GM10847 (cell line): ENCODE measurements at regions not wholly inside any gene's neighbourhood (a gene's known extent, or its start where the extent isn't known, plus 50 kb on each side); places are given as distances from the start of the nearest gene placed in this dataset.

Source experiments
- POLR2A ChIP-seq: IDR thresholded peaks from 2 replicates; pipeline ENCODE4 v1.6.1; 2011; ENCODE audit not compliant: insufficient read length; ENCODE audit errors: extremely low read depth

DNA sequence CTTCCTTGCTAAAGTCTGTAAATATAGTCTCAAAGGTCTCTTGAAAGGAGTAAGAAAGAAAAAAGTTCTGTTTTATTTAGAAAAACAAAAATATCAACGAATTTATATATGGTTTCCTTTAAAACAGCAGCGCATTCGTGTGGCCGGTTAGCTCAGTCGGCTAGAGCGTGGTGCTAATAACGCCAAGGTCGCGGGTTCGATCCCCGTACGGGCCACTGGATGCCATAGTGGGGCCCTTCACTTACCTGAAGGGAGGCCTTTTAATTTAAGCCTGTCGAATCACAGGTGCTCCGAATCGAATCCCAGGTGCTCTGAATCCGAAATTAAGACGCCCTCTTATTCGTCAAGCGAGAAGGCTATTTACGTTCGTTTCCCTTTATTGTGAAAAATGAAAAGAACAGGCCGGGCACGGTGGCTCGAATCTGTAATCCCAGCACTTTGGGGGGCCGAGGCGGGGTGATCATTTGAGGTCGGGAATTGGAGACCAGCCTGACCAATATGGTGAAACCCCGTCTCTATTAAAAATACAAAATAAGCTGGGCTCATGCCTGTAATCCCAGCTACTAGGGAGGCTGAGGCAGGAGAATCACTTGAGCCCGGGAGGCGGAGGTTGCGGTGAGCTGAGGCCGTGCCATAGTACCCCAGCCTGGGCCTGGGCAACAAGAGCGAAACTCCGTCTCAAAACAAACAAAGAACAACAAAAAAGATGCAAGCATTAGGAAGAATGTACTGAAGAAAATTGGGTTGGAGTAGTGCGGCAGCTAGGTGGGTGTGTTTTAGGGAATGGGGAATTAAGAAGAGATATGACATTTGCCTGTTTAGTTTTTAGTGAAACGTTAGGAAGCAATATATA lies 195.8 kb upstream of the ZNF184 start:
- no peak for TF ChIP-seq POLR2A

- TF ChIP-seq POLR2A, result no peak
These were observed 194.9 kb upstream of the ZNF184 start for GRCh38 chr6:27667657-27668441.

DNA sequence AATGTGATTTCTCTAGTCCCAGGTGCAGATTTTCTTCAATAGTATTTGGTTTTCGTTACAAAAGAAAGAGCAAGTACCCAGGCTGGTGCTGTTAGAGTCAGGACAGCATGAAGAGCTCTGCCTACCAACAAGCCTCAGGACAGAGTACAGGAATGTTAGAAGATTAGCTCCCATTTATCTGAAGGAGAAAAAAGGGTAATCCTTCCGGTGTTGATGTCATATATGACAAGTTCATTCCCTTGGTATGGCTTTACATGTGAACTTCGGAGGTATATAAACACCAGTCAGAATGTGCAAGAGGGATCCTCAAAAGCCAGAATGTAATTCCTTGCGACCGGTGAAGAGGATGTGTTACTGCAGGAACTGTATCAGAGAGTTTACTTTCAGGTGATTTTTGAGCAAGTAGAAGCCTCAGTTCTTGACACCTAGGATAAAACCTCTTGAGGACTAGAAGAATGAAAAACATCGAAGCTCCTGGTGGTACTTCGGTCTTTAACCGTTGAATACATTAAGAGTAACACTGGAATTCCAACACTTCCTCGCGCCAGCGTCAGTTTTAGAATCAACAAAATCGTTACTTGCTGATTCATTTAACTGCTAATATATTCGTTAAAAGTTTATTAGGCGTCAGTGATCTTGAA lies 194.2 kb upstream of the ZNF184 start:
- TF ChIP-seq POLR2A, result no peak

DNA sequence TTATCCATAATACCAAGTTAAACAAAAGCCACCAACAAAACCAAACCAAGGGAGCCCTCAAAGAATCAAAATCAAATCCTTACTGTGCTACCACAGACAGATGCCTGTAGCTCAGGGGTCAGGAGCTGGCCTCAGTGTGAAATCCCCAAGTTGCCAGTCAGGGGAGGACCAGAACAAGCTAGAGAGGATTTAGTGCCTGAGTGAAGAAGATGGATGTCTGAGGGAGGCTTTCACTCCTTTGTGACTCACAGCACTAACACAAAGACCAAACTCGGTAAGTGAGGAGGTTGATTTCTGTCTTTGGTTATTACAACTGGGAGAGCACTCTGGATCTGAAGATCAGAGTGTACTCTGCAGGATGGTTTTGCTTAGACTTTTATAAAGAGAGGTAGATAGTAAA lies 189.9 kb upstream of the ZNF184 start:
- no peak for TF ChIP-seq POLR2A

GRCh38 chr6:27651371-27651732 lies 178.4 kb upstream of the ZNF184 start:
- no peak for TF ChIP-seq POLR2A

- no peak for TF ChIP-seq POLR2A
These were observed 177.9 kb upstream of the ZNF184 start for GRCh38 chr6:27650620-27651370.

GRCh38 chr6:27644528-27644927 lies 171.6 kb upstream of the ZNF184 start:
- TF ChIP-seq POLR2A, result no peak

- TF ChIP-seq POLR2A, result no peak
These were observed 170.0 kb upstream of the ZNF184 start for GRCh38 chr6:27642744-27643456.

DNA sequence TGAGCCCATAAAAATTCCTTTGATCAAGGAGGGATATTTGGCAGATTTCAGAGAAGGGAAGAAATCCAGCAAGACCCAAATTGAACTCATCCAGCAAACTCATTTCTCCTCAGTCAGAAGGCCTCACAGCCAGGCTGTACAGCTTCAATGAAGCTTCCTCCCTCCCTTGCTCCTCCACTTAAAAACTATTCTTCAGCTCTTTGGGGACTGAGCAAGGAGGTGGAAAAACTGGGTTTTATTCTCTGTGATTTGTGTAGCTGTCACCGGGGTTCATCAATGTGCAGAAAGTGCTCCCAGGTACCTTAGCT lies 158.7 kb upstream of the ZNF184 start:
- TF ChIP-seq POLR2A, result no peak

- no peak for TF ChIP-seq POLR2A
These were observed 158.1 kb upstream of the ZNF184 start for GRCh38 chr6:27630727-27631608.

DNA sequence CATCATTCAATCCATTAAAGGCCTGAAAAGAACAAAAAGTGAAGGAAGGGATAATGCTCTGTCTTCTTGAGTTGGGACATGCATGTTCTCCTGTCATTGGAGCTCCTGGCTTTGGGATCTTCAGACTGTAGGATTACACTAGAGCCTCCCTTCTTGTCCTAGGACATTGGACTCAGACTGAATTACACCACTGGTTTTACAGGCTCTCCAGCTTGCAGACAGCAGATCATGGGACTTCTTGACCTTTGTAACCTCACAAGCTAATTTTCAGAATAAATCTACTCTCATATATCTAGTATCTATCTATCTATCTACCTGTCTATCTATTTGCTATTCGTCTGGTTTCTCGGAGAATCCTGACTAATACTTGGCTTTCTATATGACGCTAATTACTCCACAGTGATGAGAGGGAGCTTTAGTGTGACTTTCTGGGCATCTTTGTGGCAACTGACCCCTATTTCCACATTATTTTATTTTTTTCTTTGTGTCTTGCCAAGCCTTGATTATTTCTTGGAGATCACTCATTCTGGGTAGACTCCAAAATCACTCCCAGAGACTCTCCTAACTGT lies 151.9 kb upstream of the ZNF184 start:
- no peak for TF ChIP-seq POLR2A

DNA sequence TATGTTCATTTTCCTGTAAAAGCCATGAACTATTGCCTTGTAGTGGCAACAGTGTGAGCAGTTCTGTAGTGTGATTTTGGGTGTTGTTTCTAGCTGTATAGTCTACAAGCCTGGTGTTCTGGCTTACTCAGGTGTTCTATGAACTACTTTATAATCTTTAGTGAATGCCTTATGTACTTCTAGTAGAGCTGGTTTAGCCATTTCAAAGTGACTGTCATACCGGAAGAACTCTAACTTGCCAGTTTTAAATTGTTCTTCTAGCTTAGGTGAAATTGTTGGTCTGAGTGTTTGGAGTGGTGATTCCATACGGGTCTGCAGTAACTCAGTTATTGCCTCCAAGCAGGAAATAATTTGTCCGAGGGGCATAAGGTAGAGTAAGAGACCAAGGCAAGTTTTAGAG lies 150.2 kb upstream of the ZNF184 start:
- TF ChIP-seq POLR2A, result no peak

DNA sequence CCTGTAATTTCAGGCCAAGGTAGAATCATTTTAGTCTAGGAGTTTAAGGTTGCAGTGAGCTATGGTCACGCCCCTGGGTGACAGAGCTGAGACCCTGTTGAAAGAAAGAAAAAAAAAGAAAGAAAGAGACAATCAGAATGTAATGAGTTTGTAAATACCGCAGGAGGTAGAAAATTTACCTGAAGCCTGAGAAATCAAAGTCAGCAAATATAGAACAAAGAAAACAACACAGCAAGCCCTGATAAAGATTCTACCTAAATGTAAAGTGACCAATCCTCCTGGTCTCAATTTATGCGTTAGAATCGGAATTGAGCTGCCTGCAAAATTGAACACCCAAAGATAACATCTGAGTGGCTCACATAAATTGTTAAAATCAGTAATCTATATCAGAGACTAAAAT lies 146.5 kb upstream of the ZNF184 start:
- no peak for TF ChIP-seq POLR2A
